ENCODE measurements at regions not wholly inside any gene's neighbourhood (a gene's known extent, or its start where the extent isn't known, plus 50 kb on each side); places are given as distances from the start of the nearest gene placed in this dataset.

DNA sequence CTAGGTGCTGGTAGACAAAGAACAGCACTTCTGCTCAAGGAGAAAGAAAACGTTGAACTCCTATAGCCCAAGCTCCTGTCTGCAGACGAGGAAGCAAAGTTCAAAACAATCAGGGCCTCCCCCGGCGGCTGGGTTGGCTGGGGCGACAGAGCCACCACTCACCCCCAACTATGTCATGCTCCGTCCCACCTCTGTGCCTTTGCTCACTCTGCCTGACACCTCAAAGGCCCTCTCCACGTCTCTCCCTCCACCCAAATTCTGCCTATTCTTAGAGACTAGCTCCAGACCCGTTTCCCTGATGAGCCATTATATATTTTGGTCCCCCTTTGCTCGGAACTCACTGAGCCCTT is 304.3 kb downstream of the TLE3 start:
- H3K27me3 ChIP-seq (ENCODE audit: insufficient read depth) = no peaks in the 10 kb centered on the region
- H2AFZ ChIP-seq (ENCODE audit: low read depth) = no peak overlapping the region
- WGBS (ENCODE audit: low lambda C conversion rate) = 80% methylated on average over 9 of the region's 9 CpGs
- POLR2A ChIA-PET = no interaction called here
- H3K4me3 ChIP-seq (ENCODE audit: low read depth in 2 of 2, low read length in 1 of 2) = no peak overlapping the region
- H3K36me3 ChIP-seq (replicated peaks in 1 of 2; ENCODE audit: control insufficient read depth in 1 of 2, insufficient read depth in 2 of 2, low read length in 1 of 2) = no peaks in the 10 kb centered on the region
- H3K9ac ChIP-seq = no peak overlapping the region
- H3K27ac ChIP-seq (ENCODE audit: low read depth in 2 of 2, low read length in 1 of 2) = no peak overlapping the region
- TF ChIP-seq, protein P1, sequence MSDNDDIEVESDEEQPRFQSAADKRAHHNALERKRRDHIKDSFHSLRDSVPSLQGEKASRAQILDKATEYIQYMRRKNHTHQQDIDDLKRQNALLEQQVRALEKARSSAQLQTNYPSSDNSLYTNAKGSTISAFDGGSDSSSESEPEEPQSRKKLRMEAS (IDR thresholded peaks at IDR 0.05; ENCODE audit: low read depth) = no peak
- no peak for TF ChIP-seq FOXM1 (IDR thresholded peaks at IDR 0.05; ENCODE audit: low read depth)
- H4K20me1 ChIP-seq (ENCODE audit: insufficient read depth) = no peaks in the 10 kb centered on the region
- no peaks in the 10 kb centered on the region for H3F3A ChIP-seq (replicated peaks; ENCODE audit: insufficient read depth)
- H3K79me2 ChIP-seq (ENCODE audit: insufficient read depth) = no peaks in the 10 kb centered on the region
- no peaks in the 10 kb centered on the region for H3K9me3 ChIP-seq
- no peak for DNase-seq
- CTCF ChIA-PET = no interaction called here
- H3K4me1 ChIP-seq (ENCODE audit: control insufficient read depth in 1 of 2, insufficient read depth in 2 of 2, low read depth in 1 of 2, low read length in 1 of 2) = peaks cover 0 to 3% of the 10 kb centered on the region in 2 experiments; a peak in 2 of 4 replicates
- H3K9me2 ChIP-seq = no peaks in the 10 kb centered on the region
- no peak overlapping the region for H3K4me2 ChIP-seq

DNA sequence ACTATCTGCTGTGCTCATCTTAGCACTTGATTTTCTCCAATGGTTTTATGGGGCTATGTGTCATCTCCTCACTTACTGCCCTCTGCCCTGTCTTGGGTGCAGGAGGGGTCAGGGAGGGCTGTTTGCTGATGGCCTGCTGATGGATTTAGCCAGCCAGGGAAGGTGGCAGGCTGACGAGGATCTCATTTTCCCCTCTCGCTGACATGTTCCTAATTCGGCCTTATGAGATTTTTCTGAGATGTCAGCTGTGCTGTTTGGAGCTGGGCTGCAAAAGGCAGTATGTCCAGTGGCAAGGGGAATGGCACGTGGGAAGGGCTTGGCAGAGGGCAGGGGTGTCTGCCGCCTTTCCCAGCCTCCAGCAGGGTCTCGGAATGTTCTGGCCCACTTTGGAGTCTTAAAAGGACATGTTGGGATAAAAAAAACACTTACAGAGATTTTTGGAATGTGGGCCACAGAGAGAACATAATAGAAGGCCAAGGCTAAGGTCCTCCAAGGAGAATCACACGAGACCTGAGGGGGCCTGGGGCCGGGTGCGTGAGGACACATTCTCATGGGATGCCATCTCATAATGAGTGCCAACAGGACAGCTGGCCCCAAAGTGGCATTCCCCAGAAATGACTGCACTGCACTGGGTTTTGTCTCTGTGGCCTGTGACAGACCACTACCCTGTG is 303.8 kb downstream of the TLE3 start:
- H3K4me3 ChIP-seq (ENCODE audit: low read depth in 2 of 2, low read length in 1 of 2) = no peak overlapping the region
- no peaks in the 10 kb centered on the region for H3K79me2 ChIP-seq (ENCODE audit: insufficient read depth)
- peaks cover 4% of the 10 kb centered on the region for H3F3A ChIP-seq (replicated peaks; ENCODE audit: insufficient read depth)
- no peaks in the 10 kb centered on the region for H3K9me3 ChIP-seq
- TF ChIP-seq FOSL2 (IDR thresholded peaks at IDR 0.05; ENCODE audit: borderline replicate concordance, low read depth) (no peak), TEAD4 (IDR thresholded peaks at IDR 0.05; ENCODE audit: borderline replicate concordance, insufficient read depth) (no peak), JUND (IDR thresholded peaks at IDR 0.05) (no peak), NFIC (IDR thresholded peaks at IDR 0.05; ENCODE audit: borderline replicate concordance) (no peak), GABPA (IDR thresholded peaks at IDR 0.05; ENCODE audit: low read depth) (no peak), CHD2 (IDR thresholded peaks at IDR 0.05; ENCODE audit: low read length, partially characterized antibody) (no peak), RFX5 (IDR thresholded peaks at IDR 0.05; ENCODE audit: low read length) (no peak), SMC3 (IDR thresholded peaks at IDR 0.05; ENCODE audit: low read depth, low read length) (no peak)
- TF ChIP-seq, protein P2, sequence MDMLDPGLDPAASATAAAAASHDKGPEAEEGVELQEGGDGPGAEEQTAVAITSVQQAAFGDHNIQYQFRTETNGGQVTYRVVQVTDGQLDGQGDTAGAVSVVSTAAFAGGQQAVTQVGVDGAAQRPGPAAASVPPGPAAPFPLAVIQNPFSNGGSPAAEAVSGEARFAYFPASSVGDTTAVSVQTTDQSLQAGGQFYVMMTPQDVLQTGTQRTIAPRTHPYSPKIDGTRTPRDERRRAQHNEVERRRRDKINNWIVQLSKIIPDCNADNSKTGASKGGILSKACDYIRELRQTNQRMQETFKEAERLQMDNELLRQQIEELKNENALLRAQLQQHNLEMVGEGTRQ (IDR thresholded peaks at IDR 0.05; ENCODE audit: borderline replicate concordance, low read depth, low read length) = no peak
- H3K4me1 ChIP-seq (ENCODE audit: control insufficient read depth in 1 of 2, insufficient read depth in 2 of 2, low read depth in 1 of 2, low read length in 1 of 2) = peaks cover 0 to 3% of the 10 kb centered on the region in 2 experiments; a peak in 2 of 4 replicates
- H3K36me3 ChIP-seq (replicated peaks in 1 of 2; ENCODE audit: control insufficient read depth in 1 of 2, insufficient read depth in 2 of 2, low read length in 1 of 2) = no peaks in the 10 kb centered on the region
- no peaks in the 10 kb centered on the region for H3K27me3 ChIP-seq (ENCODE audit: insufficient read depth)
- 75% methylated on average over 7 of the region's 9 CpGs for WGBS (ENCODE audit: low lambda C conversion rate)
- H2AFZ ChIP-seq (ENCODE audit: low read depth) = no peak overlapping the region
- DNase-seq = no peak
- POLR2A ChIA-PET = no interaction called here
- no peak overlapping the region for H3K27ac ChIP-seq (ENCODE audit: low read depth in 2 of 2, low read length in 1 of 2)
- H3K9me2 ChIP-seq = no peaks in the 10 kb centered on the region
- no peaks in the 10 kb centered on the region for H4K20me1 ChIP-seq (ENCODE audit: insufficient read depth)
- CTCF ChIA-PET = no interaction called here
- no peak overlapping the region for H3K9ac ChIP-seq
- no peak overlapping the region for H3K4me2 ChIP-seq

Measured in SK-N-SH (cell line).